Stimulated activated CD4-positive, alpha-beta T cell treated with anti-CD3 and anti-CD28 coated beads, Interleukin-4, amount 100 ng/mL, for 4 hours (primary cell): ENCODE measurements at regions not wholly inside any gene's neighbourhood (a gene's known extent, or its start where the extent isn't known, plus 50 kb on each side); places are given as distances from the start of the nearest gene placed in this dataset.
"Not testable (repeated sequence)": the region's sequence is repeated elsewhere in the genome, so short reads cannot be mapped to it uniquely, and the experiment has no call there.

Experiments
- DNase-seq, 2 experiments: peaks; one replicate each; pipeline ENCODE4 v3.0.0-alpha.2; 2020

GRCh38 chr10:126722726-126723125 lies 52.2 kb upstream of the C10orf90 start:
- no peak for DNase-seq

DNA sequence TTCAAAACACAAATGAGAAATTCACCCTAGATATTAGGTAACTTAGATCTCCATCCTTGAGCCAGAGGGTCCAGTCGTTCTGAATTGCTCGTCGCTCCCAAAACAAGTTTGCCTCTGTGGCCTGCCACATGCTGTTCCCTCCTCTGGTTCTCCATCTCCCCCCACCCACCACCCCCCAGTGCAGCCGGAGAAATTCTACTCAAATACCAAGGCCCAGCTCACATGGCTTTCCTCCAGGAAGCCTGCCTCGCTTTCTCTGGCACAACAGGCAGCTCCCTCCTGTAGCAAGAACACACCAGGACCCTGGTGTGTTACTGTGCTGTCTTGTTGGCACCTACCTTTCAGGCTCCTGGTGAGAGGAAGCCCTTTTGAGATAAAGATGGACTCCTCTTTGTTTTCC lies 52.7 kb upstream of the C10orf90 start:
- DNase-seq = no peak

DNA sequence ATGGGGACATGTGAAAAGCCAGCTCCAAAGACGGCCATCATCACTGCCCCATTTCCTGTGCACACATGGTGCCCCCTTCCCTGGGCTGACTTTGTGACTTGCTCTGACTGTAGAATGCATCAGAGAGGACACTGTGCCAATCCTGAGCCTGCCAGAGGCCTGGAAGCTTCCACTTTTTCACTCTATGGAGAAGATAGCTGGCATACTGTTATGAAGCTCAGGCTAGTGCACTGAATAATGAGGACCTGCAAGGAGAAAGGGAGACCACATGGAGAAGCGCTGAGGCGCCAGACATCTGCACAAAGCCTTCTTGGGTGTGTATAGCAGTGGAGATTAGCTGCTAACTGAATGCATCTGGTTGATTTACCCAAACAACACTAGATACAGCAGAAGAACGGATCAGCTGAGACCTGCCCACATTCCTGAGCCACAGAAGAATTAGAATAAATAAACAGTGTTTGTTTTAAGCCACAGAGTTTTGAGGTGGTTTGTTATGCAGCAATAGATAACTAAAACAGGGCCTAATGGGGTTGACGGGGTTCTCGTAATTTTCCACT lies 58.9 kb upstream of the C10orf90 start:
- DNase-seq = no peak

DNA sequence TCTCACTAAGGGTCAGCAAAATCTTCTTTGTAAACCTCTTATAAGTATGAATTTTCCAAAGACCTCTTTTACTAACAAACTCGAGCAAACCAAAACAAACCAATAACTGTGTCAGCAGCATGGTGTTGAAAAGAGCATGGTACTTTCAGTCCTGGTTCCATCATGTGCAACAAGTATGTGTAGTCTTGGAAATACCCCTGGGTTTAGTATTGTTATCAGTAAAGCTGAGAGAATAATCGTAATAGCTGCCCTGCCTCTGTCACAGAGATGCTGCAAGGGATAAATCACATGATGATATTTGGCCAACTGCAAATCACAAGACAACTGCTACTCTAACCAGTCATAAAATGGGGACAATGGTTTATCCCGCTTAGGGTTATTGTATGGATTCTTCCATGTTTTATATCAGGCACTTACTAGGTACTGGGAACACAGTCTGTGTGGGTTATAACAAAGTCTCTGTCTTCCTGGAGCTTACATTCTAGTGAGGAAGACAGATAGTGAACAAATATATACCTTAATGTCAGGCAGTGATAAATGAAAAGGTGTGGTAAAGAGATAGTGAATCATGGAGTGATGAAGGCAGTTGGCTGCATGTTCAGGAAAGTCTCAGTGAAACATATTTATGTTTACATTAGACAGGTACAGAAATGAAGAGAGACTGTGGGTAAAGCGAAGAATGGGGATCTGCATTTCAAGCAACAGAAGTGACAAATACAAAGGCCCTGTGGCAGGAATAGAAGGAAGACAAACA lies 60.5 kb upstream of the C10orf90 start:
- no peak for DNase-seq

DNA sequence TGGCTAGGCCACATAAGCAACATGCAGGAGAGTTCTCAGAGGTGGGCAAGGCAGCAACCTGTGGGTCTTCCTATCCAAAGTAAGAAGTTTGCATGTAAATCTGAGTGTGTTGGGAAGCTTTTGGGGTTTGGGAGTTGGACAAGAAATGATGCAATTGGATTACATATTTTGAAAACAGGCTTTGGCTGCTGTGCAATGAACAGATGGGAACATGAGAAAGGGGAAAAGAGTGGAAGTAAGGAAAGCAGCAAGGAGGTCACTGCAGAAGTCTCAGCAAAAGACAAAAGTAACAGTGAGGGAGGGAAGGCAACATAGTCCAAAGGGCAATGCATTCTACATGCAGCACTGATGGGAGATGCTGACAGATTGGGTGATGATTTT lies 61.1 kb upstream of the C10orf90 start:
- DNase-seq = no peak

DNA sequence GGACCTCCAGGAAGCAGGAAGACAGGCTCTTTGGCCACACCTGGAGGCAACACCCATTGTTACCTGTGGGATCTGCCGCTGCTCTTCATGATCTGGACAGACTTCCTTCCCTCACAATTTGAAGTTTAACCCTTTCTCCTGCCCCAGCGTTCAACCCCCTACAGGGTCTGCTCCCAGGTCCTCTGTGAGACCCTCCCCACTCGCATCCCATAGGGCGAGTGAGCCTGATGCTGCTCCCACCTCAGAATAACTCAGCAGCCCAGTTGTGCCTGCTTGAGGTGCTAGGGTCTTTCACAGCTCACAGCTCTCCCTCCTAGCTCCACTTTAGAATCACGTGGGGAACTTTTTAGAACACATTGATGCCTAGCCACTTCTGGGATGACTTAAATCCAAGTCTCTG lies 61.8 kb upstream of the C10orf90 start:
- DNase-seq = no peak

DNA sequence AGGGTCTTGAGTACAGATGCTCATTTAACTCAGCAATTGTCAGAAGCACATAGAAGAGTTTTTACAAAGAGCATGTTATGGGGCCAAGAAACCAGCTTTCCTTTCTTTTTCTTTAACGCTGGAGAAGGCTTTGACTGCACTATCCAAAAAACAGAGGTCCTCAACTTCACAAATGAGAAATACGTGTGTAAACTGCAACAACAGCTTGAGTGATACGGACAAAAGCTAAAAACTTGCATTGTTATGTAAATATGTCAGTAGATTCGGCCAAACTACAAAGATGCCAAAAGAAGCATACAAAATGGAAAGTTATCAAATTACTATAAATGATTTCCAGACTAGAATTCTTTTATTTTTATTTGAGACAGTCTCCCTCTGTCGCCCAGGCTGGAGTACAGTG lies 62.4 kb upstream of the C10orf90 start:
- DNase-seq = no peak

DNA sequence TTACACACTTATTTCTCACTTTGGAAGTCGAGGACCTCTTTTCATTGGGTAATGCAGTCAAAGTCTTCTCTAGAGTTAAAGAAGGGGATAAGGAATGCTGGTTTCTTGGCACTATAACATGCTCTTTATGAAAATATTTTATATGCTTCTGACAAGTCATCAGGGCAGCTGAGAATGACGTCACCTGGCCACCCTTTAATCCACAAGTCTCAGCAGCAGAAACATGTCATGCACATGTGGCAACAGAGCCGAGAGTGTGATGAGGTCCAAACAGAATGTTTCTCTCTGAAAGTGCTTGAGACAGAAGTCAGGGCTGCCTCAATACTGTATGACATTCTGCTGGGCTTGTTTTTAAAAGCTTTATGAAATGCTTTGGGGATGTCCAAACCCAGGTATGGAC lies 63.5 kb upstream of the C10orf90 start:
- DNase-seq = no peak

- no peak for DNase-seq
These were observed 64.5 kb upstream of the C10orf90 start for GRCh38 chr10:126734967-126735366.

GRCh38 chr10:126736142-126736541 lies 65.6 kb upstream of the C10orf90 start:
- no peak for DNase-seq

DNA sequence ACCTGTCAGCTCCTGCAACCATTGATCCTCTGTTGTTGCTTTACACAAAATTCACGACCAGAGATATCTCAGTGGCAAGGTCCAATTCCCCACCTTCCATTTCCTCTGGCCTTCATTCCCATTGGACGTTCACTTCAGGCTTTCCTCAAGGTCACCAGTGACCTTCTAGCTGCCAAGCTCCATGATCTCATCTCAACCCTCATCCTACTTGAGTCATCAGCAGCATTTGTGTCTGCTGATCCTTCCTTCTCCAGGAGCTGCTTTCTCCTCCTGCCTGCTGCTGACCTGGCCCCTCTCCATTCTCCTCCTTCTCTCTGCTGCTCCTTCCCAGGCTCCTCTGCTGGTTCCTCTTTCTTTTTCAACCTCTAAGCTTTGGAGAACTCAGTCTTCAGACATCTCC lies 66.2 kb upstream of the C10orf90 start:
- no peak for DNase-seq

- no peak for DNase-seq
These were observed 67.5 kb upstream of the C10orf90 start for GRCh38 chr10:126738001-126738400.

DNA sequence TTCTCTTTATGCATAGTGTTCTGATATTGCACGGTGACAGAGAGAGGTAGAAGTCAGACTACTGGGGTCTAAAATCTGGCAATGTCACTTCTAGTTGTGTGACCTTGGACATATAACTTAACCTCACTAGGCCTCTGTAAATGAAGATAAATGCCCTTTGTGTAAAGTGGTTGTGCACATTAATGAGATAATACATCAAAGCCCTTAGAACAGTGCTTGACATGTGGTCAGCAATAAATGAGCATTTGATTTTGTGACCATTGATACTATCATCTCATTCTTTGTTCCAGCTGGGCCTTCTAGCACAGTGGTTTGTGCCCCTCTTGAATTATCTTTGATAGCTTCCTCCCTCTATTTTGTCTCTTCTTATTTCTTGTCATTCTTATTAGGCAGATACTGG lies 74.1 kb upstream of the C10orf90 start:
- no peak for DNase-seq

DNA sequence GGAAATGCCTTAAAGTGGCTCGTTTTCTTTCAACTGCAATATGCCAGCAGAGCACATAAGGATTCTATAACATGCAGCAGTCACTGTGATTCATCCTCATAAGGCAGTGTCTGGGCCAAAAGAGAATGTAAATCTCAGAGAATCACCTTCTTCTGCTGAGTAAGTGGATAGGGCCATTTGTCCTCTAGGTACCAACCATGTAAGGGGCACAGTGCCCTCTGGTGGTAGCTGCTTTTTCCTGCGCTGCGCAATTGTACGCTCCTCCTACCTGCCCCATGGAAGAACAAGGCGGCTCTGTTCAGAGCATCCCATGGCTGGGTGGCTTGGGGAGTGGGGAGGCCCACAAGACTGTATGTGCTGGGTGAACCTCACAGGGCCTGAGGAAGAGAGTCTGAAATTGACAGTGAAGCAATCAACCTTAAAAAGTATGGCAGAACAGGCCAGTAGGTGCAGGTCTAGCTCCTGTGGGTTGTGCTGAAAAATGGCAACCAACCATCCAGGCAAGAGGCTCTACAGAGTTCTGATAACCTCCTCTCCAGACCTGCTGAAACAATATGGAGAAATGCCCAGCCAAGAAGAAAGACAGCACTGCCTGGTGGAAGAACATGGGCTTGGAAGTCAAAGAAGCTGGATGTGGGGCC lies 78.6 kb upstream of the C10orf90 start:
- DNase-seq = peak; percentile 20 to 44

DNA sequence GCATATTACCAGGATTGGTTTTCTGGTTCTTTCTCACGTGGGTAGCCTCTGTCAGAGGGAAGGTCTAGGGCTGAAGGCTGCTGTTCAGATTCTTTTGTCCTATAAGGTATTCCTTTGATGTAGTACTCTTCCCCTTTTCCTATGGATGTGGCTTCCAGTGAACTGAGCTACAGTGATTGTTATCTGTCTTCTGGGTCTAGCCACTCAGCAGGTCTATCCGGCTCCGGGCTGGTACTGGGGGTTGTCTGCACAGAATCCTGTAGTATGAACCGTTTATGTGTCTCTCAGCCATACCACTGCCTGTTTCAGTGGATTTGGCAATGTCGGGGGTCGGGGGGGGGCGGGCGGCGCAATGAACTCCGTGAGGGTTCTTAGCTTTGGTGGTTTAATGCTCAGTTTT lies 84.5 kb upstream of the C10orf90 start:
- DNase-seq = no peak

DNA sequence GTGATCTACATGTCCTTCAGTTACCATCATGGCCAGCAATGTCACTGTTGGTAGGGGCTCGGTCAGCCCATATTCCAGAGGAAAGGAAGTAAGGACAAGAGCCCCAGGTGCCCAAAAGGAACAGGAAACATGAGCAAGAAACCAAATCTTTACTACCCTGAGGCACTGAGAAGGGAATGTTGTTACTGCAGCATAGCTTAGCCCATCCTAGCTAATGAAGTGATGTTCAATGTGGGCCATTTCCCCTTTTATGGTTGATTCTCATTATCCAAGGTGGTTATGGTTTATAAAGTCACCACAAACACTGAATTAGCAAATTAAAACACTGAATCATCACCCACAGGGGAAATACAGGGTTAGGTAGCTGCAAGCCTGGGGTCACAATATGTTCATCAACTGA lies 88.4 kb upstream of the C10orf90 start:
- DNase-seq = no peak

GRCh38 chr10:126759531-126759930 lies 89.0 kb upstream of the C10orf90 start:
- DNase-seq = no peak

- DNase-seq = not testable (repeated sequence)
These were observed 96.2 kb upstream of the C10orf90 start for GRCh38 chr10:126766646-126767045.

GRCh38 chr10:126770809-126771208 lies 100.3 kb upstream of the C10orf90 start:
- no peak for DNase-seq

- DNase-seq = no peak
These were observed 105.7 kb upstream of the C10orf90 start for GRCh38 chr10:126776168-126776567.

DNA sequence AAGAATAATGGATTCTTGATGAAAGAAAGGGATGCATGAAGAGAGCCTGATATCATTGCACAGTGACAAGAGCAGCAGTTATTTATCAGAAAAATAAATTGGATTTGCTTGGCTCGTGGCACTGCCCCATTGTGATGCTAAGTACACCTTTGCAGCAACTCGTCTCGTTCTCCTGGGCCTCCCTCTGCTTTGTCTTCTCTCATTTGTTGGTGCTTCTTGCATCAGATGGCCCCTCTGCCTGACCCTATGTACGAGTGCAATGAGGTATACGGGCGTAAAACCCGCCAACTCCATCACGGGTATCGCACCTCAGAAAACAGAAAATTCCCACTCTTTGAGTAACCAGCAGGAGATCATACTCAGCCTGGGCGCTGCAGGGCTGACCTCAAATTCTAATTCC lies 107.2 kb upstream of the C10orf90 start:
- no peak for DNase-seq

DNA sequence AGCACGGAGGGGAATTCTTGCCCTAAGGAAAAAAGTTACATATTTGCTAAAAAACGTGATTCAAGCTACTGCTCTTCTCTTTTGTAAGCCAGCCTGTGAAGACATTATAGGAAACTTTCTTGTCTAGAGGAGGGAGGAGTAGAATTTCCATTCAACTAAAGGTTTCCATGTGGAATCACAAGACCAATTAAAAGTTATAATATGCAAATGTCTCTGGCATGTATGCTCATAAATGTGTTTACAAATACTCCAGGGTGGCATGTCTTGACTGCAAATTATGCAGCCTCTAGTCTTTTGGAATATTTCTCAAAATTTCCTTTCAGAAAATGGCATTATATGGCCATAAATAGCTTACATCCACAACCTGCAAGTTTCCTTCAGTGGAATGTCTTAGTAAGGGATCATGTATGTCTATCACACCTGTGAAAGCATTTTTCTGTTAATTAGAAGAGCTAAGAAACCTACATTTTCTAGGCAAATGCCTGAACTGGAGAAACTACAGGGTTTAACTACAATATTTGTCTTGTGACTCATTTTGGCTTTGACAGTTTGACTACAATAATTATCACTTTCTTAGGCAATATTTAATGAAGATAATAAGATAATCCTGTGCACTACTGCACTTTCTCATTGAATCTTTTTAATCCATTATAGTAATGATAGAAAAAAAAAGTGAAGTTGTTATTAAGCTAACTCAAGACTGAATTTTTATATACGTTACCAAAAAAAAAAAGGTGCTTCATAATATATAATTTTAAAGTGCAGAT lies 111.1 kb upstream of the C10orf90 start:
- DNase-seq = no peak

DNA sequence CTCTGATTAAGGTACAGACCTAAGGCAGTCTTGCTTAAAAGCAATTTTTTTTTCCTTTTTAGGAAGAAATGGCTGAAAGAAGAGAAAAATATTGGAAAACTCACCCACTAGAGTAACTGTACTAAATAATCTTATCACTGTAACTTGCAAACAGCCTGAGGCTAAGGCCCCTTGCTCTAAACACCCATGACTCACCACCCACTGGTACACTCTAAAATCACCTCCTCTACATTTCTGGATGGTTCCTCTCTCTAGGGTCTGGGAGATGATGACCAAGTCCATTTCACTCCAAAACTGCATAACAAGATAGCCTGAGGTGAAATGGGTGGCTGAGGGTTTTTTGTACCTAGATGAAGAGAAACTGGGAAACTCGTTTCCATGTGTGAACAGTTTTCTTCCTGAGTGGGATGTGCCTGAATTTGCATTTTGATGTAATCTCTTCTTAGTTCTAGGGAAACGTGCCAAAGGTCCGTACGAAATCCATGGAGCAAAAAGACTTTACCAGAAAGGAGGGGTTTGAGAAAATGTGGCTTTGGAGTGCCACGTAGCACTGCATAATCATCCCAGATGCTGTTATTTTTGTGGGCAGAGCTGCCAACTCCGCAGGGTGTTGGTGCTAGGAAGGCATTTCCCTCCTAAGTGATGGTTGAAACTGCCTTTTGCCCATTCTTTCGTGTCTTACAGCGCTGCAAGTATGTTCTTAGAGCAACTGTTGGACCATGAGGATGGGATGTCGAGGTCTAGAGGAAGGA lies 113.5 kb upstream of the C10orf90 start:
- DNase-seq = no peak
